ENCODE measurements at regions not wholly inside any gene's neighbourhood (a gene's known extent, or its start where the extent isn't known, plus 50 kb on each side); places are given as distances from the start of the nearest gene placed in this dataset.
"Not testable (repeated sequence)": the region's sequence is repeated elsewhere in the genome, so short reads cannot be mapped to it uniquely, and the experiment has no call there.

- DNase-seq: no peak
- intact Hi-C loops (cut with DNase I): no loop called here
Measured at GRCh38 chr14:39626589-39627576, 194.7 kb upstream of the FBXO33 start.

- intact Hi-C loops (cut with DNase I): no loop called here
- DNase-seq: no peak
Measured at GRCh38 chr14:39621678-39622077, 189.4 kb upstream of the FBXO33 start.

GRCh38 chr14:39621223-39621622 is 189.0 kb upstream of the FBXO33 start:
- DNase-seq: no peak
- intact Hi-C loops (cut with DNase I): no loop called here

GRCh38 chr14:39617537-39617936 is 185.3 kb upstream of the FBXO33 start:
- DNase-seq: no peak
- intact Hi-C loops (cut with DNase I): no loop called here

- DNase-seq: no peak
- intact Hi-C loops (cut with DNase I): no loop called here
Measured at GRCh38 chr14:39615352-39615751, 183.1 kb upstream of the FBXO33 start.

- no peak for DNase-seq
- intact Hi-C loops (cut with DNase I): no loop called here
Measured at GRCh38 chr14:39614297-39614923, 182.2 kb upstream of the FBXO33 start.

- DNase-seq: no peak
- intact Hi-C loops (cut with DNase I): no loop called here
Measured at GRCh38 chr14:39609119-39609518, 176.9 kb upstream of the FBXO33 start.

GRCh38 chr14:39607978-39608377 is 175.7 kb upstream of the FBXO33 start:
- no peak for DNase-seq
- intact Hi-C loops (cut with DNase I): no loop called here

GRCh38 chr14:39603942-39604341 is 171.7 kb upstream of the FBXO33 start:
- DNase-seq: no peak

GRCh38 chr14:39593377-39593776 is 161.1 kb upstream of the FBXO33 start:
- intact Hi-C loops (cut with DNase I): no loop called here
- DNase-seq: no peak

More at GRCh38 chr14:39603942-39604341, 171.7 kb upstream of the FBXO33 start:
- intact Hi-C loops (cut with DNase I): no loop called here

- intact Hi-C loops (cut with DNase I): no loop called here
- DNase-seq: no peak
Measured at GRCh38 chr14:39592116-39592789, 160.0 kb upstream of the FBXO33 start.

- DNase-seq; intact Hi-C loops (cut with DNase I): not testable (repeated sequence)
Measured at GRCh38 chr14:39589882-39590281, 157.6 kb upstream of the FBXO33 start.

- intact Hi-C loops (cut with DNase I): no loop called here
- no peak for DNase-seq
Measured at GRCh38 chr14:39582028-39582654, 149.9 kb upstream of the FBXO33 start.

- intact Hi-C loops (cut with DNase I): no loop called here
- no peak for DNase-seq
Measured at GRCh38 chr14:39581474-39581873, 149.2 kb upstream of the FBXO33 start.

GRCh38 chr14:39580696-39581095 is 148.5 kb upstream of the FBXO33 start:
- intact Hi-C loops (cut with DNase I): no loop called here
- no peak for DNase-seq

- intact Hi-C loops (cut with DNase I): no loop called here
- no peak for DNase-seq
Measured at GRCh38 chr14:39576736-39577135, 144.5 kb upstream of the FBXO33 start.

- intact Hi-C loops (cut with DNase I): no loop called here
- no peak for DNase-seq
Measured at GRCh38 chr14:39576258-39576657, 144.0 kb upstream of the FBXO33 start.

GRCh38 chr14:39568809-39569538 is 136.7 kb upstream of the FBXO33 start:
- intact Hi-C loops (cut with DNase I): no loop called here
- DNase-seq: no peak

GRCh38 chr14:39566795-39567194 is 134.6 kb upstream of the FBXO33 start:
- no peak for DNase-seq
- intact Hi-C loops (cut with DNase I): no loop called here
